ENCODE measurements at regions not wholly inside any gene's neighbourhood (a gene's known extent, or its start where the extent isn't known, plus 50 kb on each side); places are given as distances from the start of the nearest gene placed in this dataset.

DNA sequence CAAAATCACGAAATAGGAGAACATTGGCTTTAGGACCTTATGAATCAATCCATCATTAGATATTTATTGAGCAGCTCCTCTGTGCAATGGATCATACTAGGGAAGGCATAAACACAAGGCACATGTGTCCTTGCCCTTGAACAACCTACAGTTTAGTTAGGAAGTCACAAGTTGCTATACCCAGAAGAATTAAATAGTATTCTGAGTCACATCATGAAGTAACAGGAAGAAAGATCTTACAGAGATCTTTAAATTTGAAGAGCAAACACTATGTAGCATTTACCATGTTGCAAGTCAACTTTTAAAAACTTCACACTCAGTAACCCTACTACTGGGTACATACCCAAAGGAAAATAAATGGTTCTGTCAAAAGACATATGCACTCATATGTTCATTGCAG is 355.2 kb upstream of the SLC14A2 start:
- no peak for TF ChIP-seq GATA2 (IDR thresholded peaks at IDR 0.05; ENCODE audit: low read depth, low read length)
- TF ChIP-seq GATA3 (IDR thresholded peaks at IDR 0.05; ENCODE audit: low read depth, low read length), result no peak
